ENCODE measurements at regions not wholly inside any gene's neighbourhood (a gene's known extent, or its start where the extent isn't known, plus 50 kb on each side); places are given as distances from the start of the nearest gene placed in this dataset.

GRCh38 chr18:34506198-34506597 is 203.9 kb upstream of the DTNA start:
- no peak for TF ChIP-seq CTCF (conservative IDR thresholded peaks at IDR 0.05; ENCODE audit: low read length)
- TF ChIP-seq EZH2phosphoT487 (IDR thresholded peaks at IDR 0.05; ENCODE audit: borderline replicate concordance, low read depth, low read length), result no peak
